ENCODE measurements at regions not wholly inside any gene's neighbourhood (a gene's known extent, or its start where the extent isn't known, plus 50 kb on each side); places are given as distances from the start of the nearest gene placed in this dataset.
"Not testable (repeated sequence)": the region's sequence is repeated elsewhere in the genome, so short reads cannot be mapped to it uniquely, and the experiment has no call there.

DNA sequence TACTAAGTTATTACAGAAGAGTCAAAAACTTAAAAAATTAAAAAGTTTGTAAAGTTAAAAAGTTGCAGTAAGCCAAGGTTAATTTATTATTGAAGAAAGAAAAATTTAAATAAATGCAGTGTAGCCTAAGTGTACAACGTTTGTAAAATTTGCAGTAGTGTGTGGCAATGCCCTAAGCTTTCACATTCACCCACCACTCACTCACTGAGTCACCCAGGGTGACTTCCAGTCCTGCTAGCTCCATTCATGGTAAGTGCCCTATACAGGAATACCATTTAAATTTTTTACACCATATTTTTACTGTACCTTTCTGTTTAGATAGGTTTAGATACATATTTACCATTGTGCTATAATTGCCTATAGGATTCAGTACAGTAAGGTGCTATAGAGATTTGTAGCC lies 88.6 kb downstream of the CTH start:
- DNase-seq (no peak), ATAC-seq (no peak)
- no peak overlapping the region for H3K4me3 ChIP-seq
- no peaks in the 10 kb centered on the region for H3K9me3 ChIP-seq
- TF ChIP-seq POLR2A (IDR thresholded peaks at IDR 0.05) (no peak), CTCF (IDR thresholded peaks at IDR 0.05) (no peak)
- H3K27me3 ChIP-seq: no peaks in the 10 kb centered on the region
- 8% methylated on average over 1 of the region's 1 CpG for WGBS (ENCODE audit: insufficient coverage, low coverage, low lambda C conversion rate, missing lambda C conversion rate)
- no peaks in the 10 kb centered on the region for H3K36me3 ChIP-seq
- no peaks in the 10 kb centered on the region for H3K4me1 ChIP-seq
- intact Hi-C loops (cut with DNase I): loop anchor here in 1 of 2 donors (10.0 kb wide), 1 partner anchor 365 kb away; no protein-coding TSS in a partner anchor
- H3K27ac ChIP-seq: no peak overlapping the region

DNA sequence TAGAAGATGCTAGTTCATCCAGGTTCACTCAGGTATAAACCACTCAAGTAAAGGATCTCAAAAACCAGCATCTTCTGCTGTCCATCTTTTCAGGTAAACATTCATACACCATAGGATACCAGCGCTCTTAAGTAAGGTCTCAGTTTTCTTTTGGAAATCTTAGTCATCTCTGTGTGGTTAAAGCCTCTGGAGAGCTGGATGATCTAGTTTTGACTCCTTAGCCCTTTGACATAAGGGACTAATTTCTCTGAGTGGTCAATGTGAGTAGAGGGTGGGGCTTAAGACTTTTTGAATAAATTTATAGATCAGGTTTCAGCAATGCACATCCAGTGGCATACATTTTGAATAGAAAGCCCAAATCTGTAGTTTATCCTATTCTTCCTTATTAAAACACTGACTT lies 92.3 kb downstream of the CTH start:
- WGBS (ENCODE audit: insufficient coverage, low coverage, low lambda C conversion rate, missing lambda C conversion rate): 67% methylated on average over 1 of the region's 1 CpG
- DNase-seq (no peak), ATAC-seq (no peak)
- H3K4me3 ChIP-seq: no peak overlapping the region
- intact Hi-C loops (cut with DNase I): loop anchor here in 1 of 2 donors (10.0 kb wide), 1 partner anchor 369 kb away; no protein-coding TSS in a partner anchor
- no peak overlapping the region for H3K27ac ChIP-seq
- no peaks in the 10 kb centered on the region for H3K36me3 ChIP-seq
- no peaks in the 10 kb centered on the region for H3K27me3 ChIP-seq
- H3K9me3 ChIP-seq: no peaks in the 10 kb centered on the region
- no peaks in the 10 kb centered on the region for H3K4me1 ChIP-seq
- no peak for TF ChIP-seq CTCF (IDR thresholded peaks at IDR 0.05)
- TF ChIP-seq POLR2A (IDR thresholded peaks at IDR 0.05): no peak

- 40% methylated on average over 3 of the region's 7 CpGs for WGBS (ENCODE audit: insufficient coverage, low coverage, low lambda C conversion rate, missing lambda C conversion rate)
- DNase-seq: no peak
- TF ChIP-seq CTCF (IDR thresholded peaks at IDR 0.05) (no peak), POLR2A (IDR thresholded peaks at IDR 0.05) (no peak)
- H3K4me1 ChIP-seq: no peaks in the 10 kb centered on the region
- ATAC-seq: peak in 3 of 4 donors; percentile 35 to 98 (median 67)
- H3K27ac ChIP-seq: no peak overlapping the region
- no peaks in the 10 kb centered on the region for H3K27me3 ChIP-seq
- H3K4me3 ChIP-seq: no peak overlapping the region
- intact Hi-C loops (cut with DNase I): loop anchor here in 1 of 2 donors (10.0 kb wide), 1 partner anchor 369 kb away; no protein-coding TSS in a partner anchor
- H3K36me3 ChIP-seq: no peaks in the 10 kb centered on the region
- no peaks in the 10 kb centered on the region for H3K9me3 ChIP-seq
These were observed 93.2 kb downstream of the CTH start for GRCh38 chr1:70504176-70504820.

GRCh38 chr1:70504821-70505193 lies 93.7 kb downstream of the CTH start:
- no peak overlapping the region for H3K4me3 ChIP-seq
- no peaks in the 10 kb centered on the region for H3K9me3 ChIP-seq
- H3K36me3 ChIP-seq: no peaks in the 10 kb centered on the region
- WGBS (ENCODE audit: insufficient coverage, low coverage, low lambda C conversion rate, missing lambda C conversion rate): 54% methylated on average over 2 of the region's 2 CpGs
- ATAC-seq (peak in 2 of 4 donors; percentile 18 to 54), DNase-seq (no peak)
- H3K27ac ChIP-seq: no peak overlapping the region
- intact Hi-C loops (cut with DNase I): loop anchor here in 1 of 2 donors (10.0 kb wide), 1 partner anchor 370 kb away; no protein-coding TSS in a partner anchor
- no peaks in the 10 kb centered on the region for H3K27me3 ChIP-seq
- H3K4me1 ChIP-seq: no peaks in the 10 kb centered on the region
- TF ChIP-seq POLR2A (IDR thresholded peaks at IDR 0.05) (no peak), CTCF (IDR thresholded peaks at IDR 0.05) (no peak)

- not testable (repeated sequence) for ATAC-seq, H3K27me3 ChIP-seq, H3K36me3 ChIP-seq, H3K27ac ChIP-seq, H3K4me1 ChIP-seq, H3K4me3 ChIP-seq, H3K9me3 ChIP-seq, DNase-seq
- intact Hi-C loops (cut with DNase I): loop anchor here in 1 of 2 donors (10.0 kb wide), 1 partner anchor 373 kb away; no protein-coding TSS in a partner anchor
- 69% methylated on average over 3 of the region's 3 CpGs for WGBS (ENCODE audit: insufficient coverage, low coverage, low lambda C conversion rate, missing lambda C conversion rate)
These were observed 96.9 kb downstream of the CTH start for GRCh38 chr1:70507991-70508390.
